GM12878 (cell line): ENCODE measurements at regions not wholly inside any gene's neighbourhood (a gene's known extent, or its start where the extent isn't known, plus 50 kb on each side); places are given as distances from the start of the nearest gene placed in this dataset.

Experiments used
- CEBPB ChIP-seq, 2 experiments: fragments of 150-350 bp in 1 of 2; IDR thresholded peaks; 2 replicates each; pipeline ENCODE4 v1.6.1; 2012 to 2014; ENCODE audit warnings: low read depth in 2 of 2, low read length in 2 of 2, borderline replicate concordance in 1 of 2, inconsistent platforms in 1 of 2
- CTCF ChIP-seq, 3 experiments: IDR thresholded peaks in 2 of 3; conservative IDR thresholded peaks in 1 of 3; 2 replicates each; pipeline ENCODE4 v1.5.1; 2011; ENCODE audit warnings: low read depth in 3 of 3, low read length in 3 of 3, mild to moderate bottlenecking in 3 of 3, control low read depth in 2 of 3, moderate library complexity in 2 of 3, inconsistent platforms in 1 of 3, mixed read lengths in 1 of 3; ENCODE audit not compliant: control insufficient read depth in 2 of 3, insufficient read depth in 1 of 3; ENCODE audit errors: extremely low read depth in 1 of 3
- E4F1 ChIP-seq: fragments of 450-650 bp; IDR thresholded peaks from 2 replicates; pipeline ENCODE4 v1.6.1; 2018; ENCODE audit warnings: borderline replicate concordance, mild to moderate bottlenecking; ENCODE audit not compliant: partially characterized antibody
- IKZF1 ChIP-seq: fragments of 450-650 bp; conservative IDR thresholded peaks from 2 replicates; pipeline ENCODE4 v1.6.1; 2017; ENCODE audit warnings: antibody characterized with exemption, mild to moderate bottlenecking
- JUNB ChIP-seq: IDR thresholded peaks from 2 replicates; pipeline ENCODE4 v1.6.1; 2016; ENCODE audit warnings: antibody characterized with exemption, mild to moderate bottlenecking
- NFYB ChIP-seq: IDR thresholded peaks from 2 replicates; pipeline ENCODE4 v1.6.1; 2011; ENCODE audit warnings: low read depth, mild to moderate bottlenecking, low read length, improper control_type of control experiment, moderate library complexity; ENCODE audit not compliant: insufficient read depth
- NR2C1 ChIP-seq: fragments of 450-650 bp; IDR thresholded peaks from 2 replicates; pipeline ENCODE4 v1.6.1; 2017; ENCODE audit warnings: antibody characterized with exemption, mild to moderate bottlenecking, moderate library complexity
- POLR2A ChIP-seq: IDR thresholded peaks from 2 replicates; pipeline ENCODE4 v1.6.1; 2011; ENCODE audit warnings: low read depth, mild to moderate bottlenecking, low read length
- POLR2AphosphoS5 ChIP-seq: IDR thresholded peaks from 2 replicates; pipeline ENCODE4 v1.6.1; 2011; ENCODE audit warnings: mild to moderate bottlenecking, low read length, inconsistent platforms
- SREBF1 ChIP-seq: IDR thresholded peaks from 2 replicates; pipeline ENCODE4 v1.6.1; 2012; ENCODE audit warnings: mild to moderate bottlenecking, low read length
- ZNF24 ChIP-seq: fragments of 450-650 bp; IDR thresholded peaks from 2 replicates; pipeline ENCODE4 v1.6.1; 2017; ENCODE audit warnings: antibody characterized with exemption, mild to moderate bottlenecking
- TF ChIP-seq, protein P1 (sequence below): fragments of 450-650 bp; formaldehyde crosslinking; IDR thresholded peaks from 2 replicates; pipeline ENCODE4 v1.4.0; 2020; ENCODE audit warnings: mild to moderate bottlenecking, moderate library complexity

DNA sequence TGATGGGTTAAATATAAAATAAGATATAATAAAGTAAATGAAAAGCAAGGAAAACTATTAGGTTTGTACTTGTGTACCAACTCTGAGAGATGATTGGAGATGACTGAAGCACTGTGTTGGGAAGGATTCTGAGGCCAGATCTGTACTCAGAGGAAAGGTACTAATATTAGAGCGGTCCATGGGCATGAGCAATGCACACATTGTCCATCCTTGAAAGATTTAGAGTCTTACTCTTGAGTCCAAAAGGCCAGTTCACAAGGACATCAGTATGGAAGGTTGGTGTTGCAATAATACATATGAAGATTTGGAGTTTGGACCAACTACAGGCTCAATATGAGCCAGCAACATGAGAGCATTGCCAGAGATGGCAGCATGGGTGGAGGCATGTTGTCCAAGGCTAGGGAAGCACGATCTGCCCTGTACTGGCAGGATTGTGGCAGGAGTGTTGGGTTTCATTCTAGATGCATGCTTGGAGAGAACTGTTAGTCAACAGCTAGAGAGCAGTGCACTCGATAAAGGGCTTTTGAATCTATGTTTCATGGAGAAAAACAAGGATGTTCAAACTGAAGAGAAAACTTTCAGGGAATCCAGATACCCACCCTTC, 84.4 kb downstream of the TMEM215 start:
- TF ChIP-seq CEBPB (IDR thresholded peaks at IDR 0.05; ENCODE audit: borderline replicate concordance in 1 of 2, low read depth in 2 of 2, low read length in 2 of 2) (no peak), CTCF (IDR thresholded peaks at IDR 0.05 in 2 of 3, conservative IDR thresholded peaks at IDR 0.05 in 1 of 3; ENCODE audit: control insufficient read depth in 2 of 3, extremely low read depth in 1 of 3, insufficient read depth in 1 of 3, low read depth in 3 of 3, low read length in 3 of 3) (no peak), ZNF24 (no peak), NR2C1 (no peak), SREBF1 (no peak), POLR2A (no peak), POLR2AphosphoS5 (no peak), E4F1 (no peak), JUNB (no peak), NFYB (no peak), IKZF1 (no peak)
- TF ChIP-seq, protein P1, sequence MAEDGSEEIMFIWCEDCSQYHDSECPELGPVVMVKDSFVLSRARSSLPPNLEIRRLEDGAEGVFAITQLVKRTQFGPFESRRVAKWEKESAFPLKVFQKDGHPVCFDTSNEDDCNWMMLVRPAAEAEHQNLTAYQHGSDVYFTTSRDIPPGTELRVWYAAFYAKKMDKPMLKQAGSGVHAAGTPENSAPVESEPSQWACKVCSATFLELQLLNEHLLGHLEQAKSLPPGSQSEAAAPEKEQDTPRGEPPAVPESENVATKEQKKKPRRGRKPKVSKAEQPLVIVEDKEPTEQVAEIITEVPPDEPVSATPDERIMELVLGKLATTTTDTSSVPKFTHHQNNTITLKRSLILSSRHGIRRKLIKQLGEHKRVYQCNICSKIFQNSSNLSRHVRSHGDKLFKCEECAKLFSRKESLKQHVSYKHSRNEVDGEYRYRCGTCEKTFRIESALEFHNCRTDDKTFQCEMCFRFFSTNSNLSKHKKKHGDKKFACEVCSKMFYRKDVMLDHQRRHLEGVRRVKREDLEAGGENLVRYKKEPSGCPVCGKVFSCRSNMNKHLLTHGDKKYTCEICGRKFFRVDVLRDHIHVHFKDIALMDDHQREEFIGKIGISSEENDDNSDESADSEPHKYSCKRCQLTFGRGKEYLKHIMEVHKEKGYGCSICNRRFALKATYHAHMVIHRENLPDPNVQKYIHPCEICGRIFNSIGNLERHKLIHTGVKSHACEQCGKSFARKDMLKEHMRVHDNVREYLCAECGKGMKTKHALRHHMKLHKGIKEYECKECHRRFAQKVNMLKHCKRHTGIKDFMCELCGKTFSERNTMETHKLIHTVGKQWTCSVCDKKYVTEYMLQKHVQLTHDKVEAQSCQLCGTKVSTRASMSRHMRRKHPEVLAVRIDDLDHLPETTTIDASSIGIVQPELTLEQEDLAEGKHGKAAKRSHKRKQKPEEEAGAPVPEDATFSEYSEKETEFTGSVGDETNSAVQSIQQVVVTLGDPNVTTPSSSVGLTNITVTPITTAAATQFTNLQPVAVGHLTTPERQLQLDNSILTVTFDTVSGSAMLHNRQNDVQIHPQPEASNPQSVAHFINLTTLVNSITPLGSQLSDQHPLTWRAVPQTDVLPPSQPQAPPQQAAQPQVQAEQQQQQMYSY (CRISPR knock-in tag), result no peak
